WERI-Rb-1 (cell line): ENCODE measurements at regions not wholly inside any gene's neighbourhood (a gene's known extent, or its start where the extent isn't known, plus 50 kb on each side); places are given as distances from the start of the nearest gene placed in this dataset.

Source experiments
- DNase-seq: peaks from one replicate; pipeline ENCODE4 v3.0.0-alpha.2; 2020
- H3K27ac ChIP-seq: fragments of 250-450 bp; sonication (Bioruptor Pico); 2 replicates; pipeline ENCODE4 v1.5.1; 2020; ENCODE audit warnings: mild to moderate bottlenecking, moderate library complexity
- H3K27me3 ChIP-seq: fragments of 250-450 bp; sonication (Bioruptor Pico); 2 replicates; pipeline ENCODE4 v1.5.1; 2021; ENCODE audit warnings: mild to moderate bottlenecking, low read depth, moderate library complexity; ENCODE audit not compliant: insufficient read depth, severe bottlenecking
- H3K36me3 ChIP-seq: fragments of 250-450 bp; sonication (Bioruptor Pico); 2 replicates; pipeline ENCODE4 v1.5.1; 2020; ENCODE audit warnings: mild to moderate bottlenecking, moderate library complexity
- H3K4me3 ChIP-seq: 2 replicates; pipeline ENCODE4 v1.5.1; 2011; ENCODE audit warnings: low read depth, mild to moderate bottlenecking, control low read depth, low read length
- H3K9me3 ChIP-seq: fragments of 250-450 bp; sonication (Bioruptor Pico); 2 replicates; pipeline ENCODE4 v1.5.1; 2021; ENCODE audit warnings: mild to moderate bottlenecking, moderate library complexity; ENCODE audit not compliant: severe bottlenecking
- CTCF ChIP-seq: IDR thresholded peaks from 2 replicates; pipeline ENCODE4 v1.5.1; 2011; ENCODE audit warnings: low read depth, mild to moderate bottlenecking, control low read depth, inconsistent platforms, low read length

GRCh38 chr1:118366286-118366685, 181.3 kb upstream of the SPAG17 start:
- H3K4me3 ChIP-seq = no peak overlapping the region
- no peak for DNase-seq
- H3K27me3 ChIP-seq = no peaks in the 10 kb centered on the region
- H3K36me3 ChIP-seq = no peaks in the 10 kb centered on the region
- no peak for TF ChIP-seq CTCF
- peaks cover 9% of the 10 kb centered on the region for H3K9me3 ChIP-seq
- H3K27ac ChIP-seq = no peak overlapping the region

GRCh38 chr1:118364882-118365281, 179.9 kb upstream of the SPAG17 start:
- no peak for TF ChIP-seq CTCF
- H3K36me3 ChIP-seq = no peaks in the 10 kb centered on the region
- no peak overlapping the region for H3K4me3 ChIP-seq
- H3K27me3 ChIP-seq = no peaks in the 10 kb centered on the region
- H3K9me3 ChIP-seq = peaks cover 6% of the 10 kb centered on the region
- H3K27ac ChIP-seq = no peak overlapping the region
- DNase-seq = no peak

- no peak overlapping the region for H3K27ac ChIP-seq
- DNase-seq = no peak
- no peaks in the 10 kb centered on the region for H3K36me3 ChIP-seq
- H3K27me3 ChIP-seq = no peaks in the 10 kb centered on the region
- no peak for TF ChIP-seq CTCF
- no peak overlapping the region for H3K4me3 ChIP-seq
- peaks cover 6% of the 10 kb centered on the region for H3K9me3 ChIP-seq
These were observed 178.4 kb upstream of the SPAG17 start for GRCh38 chr1:118363396-118363795.

GRCh38 chr1:118360817-118361216, 175.8 kb upstream of the SPAG17 start:
- Histone ChIP-seq H3K36me3 (no peaks in the 10 kb centered on the region), H3K27me3 (no peaks in the 10 kb centered on the region), H3K9me3 (peaks cover 6% of the 10 kb centered on the region), H3K4me3 (no peak overlapping the region), H3K27ac (no peak overlapping the region)
- no peak for DNase-seq
- no peak for TF ChIP-seq CTCF

GRCh38 chr1:118346936-118347335, 161.9 kb upstream of the SPAG17 start:
- Histone ChIP-seq H3K36me3 (no peaks in the 10 kb centered on the region), H3K27ac (no peak overlapping the region), H3K9me3 (no peaks in the 10 kb centered on the region), H3K27me3 (no peaks in the 10 kb centered on the region), H3K4me3 (no peak overlapping the region)
- TF ChIP-seq CTCF = no peak
- no peak for DNase-seq
